PFSK-1 (cell line): ENCODE measurements at regions not wholly inside any gene's neighbourhood (a gene's known extent, or its start where the extent isn't known, plus 50 kb on each side); places are given as distances from the start of the nearest gene placed in this dataset.

Experiments
- FOXP2 ChIP-seq: optimal IDR thresholded peaks from 2 replicates; pipeline ENCODE3; 2011; ENCODE audit warnings: borderline replicate concordance, control low read depth, inconsistent platforms; ENCODE audit not compliant: insufficient read depth; ENCODE audit errors: extremely low read length, extremely low read depth
- POLR2AphosphoS5 ChIP-seq: IDR thresholded peaks from 2 replicates; pipeline ENCODE4 v1.6.1; 2012; ENCODE audit warnings: low read depth, mild to moderate bottlenecking, control low read depth, low read length, moderate library complexity
- REST ChIP-seq, 2 experiments: IDR thresholded peaks; 2 replicates each; pipeline versions ENCODE4 v1.6.1 to v1.8.0; 2011 to 2012; ENCODE audit warnings: low read depth in 2 of 2, low read length in 2 of 2, control low read depth in 1 of 2, inconsistent platforms in 1 of 2, mild to moderate bottlenecking in 1 of 2, moderate library complexity in 1 of 2; ENCODE audit not compliant: insufficient read depth in 1 of 2
- SIN3A ChIP-seq: IDR thresholded peaks from 2 replicates; pipeline ENCODE4 v1.6.1; 2012; ENCODE audit warnings: mild to moderate bottlenecking, low read length, moderate library complexity, borderline replicate concordance; ENCODE audit not compliant: insufficient read depth
- TAF1 ChIP-seq: IDR thresholded peaks from 2 replicates; pipeline ENCODE4 v1.6.1; 2012; ENCODE audit warnings: low read length, control low read depth, borderline replicate concordance; ENCODE audit not compliant: insufficient read depth

DNA sequence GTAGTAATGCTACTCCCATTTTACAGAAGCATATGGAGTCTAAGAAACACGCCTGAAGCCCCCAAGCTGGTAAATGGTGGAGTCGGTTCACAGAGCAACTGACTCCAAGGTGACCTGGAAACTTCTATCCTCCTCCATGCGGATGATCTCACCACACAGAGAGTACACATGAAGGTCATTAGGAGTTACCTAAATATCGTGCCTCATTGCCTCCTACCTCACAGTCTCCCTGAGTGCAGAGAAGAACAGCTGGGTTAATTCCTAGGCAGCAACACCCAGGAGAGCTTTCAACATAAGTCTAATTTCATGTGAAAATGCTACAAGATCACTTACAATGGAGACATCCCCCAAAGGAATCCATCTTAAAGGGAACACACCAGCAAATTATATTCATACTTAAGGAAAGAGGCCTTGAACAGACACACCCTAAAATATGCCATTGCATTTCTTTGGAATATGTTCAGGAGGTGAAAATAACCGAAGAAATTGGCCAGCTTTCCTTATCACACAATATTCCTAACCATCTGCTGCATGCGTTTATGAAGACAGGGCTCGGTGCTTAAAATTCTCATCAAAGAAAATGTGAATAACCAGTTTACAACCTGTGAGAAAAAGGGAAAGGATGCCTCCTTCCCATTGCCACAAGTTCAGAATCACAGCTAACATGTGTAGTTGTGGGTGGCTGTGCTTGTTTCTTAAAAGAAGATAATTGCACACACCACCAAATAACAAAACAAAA, 203.6 kb upstream of the NBEA start:
- no peak for TF ChIP-seq POLR2AphosphoS5
- TF ChIP-seq SIN3A, result no peak
- no peak for TF ChIP-seq FOXP2
- no peak for TF ChIP-seq TAF1
- TF ChIP-seq REST (IDR thresholded peaks at IDR 0.05; ENCODE audit: insufficient read depth in 1 of 2, low read depth in 2 of 2, low read length in 2 of 2), result no peak

DNA sequence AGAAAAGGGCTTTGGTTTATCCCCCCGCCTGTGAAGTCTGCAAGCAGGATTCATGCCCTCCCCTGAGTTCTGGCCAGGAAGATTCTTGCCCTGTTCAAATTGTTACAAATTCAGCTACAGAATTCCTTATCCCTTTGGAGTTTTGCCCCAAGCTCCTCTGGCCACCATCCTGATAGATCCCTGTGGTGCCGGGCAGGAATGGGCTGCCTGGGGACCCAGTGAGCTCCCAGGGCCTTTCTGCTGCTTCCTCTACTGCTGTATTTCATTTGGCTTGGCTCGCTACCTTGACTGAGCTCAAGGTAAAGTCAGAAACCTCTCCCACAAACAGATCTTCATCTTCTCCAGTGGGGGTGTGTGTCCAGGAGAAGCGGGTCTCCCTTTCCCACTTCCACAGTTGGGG, 194.6 kb upstream of the NBEA start:
- TF ChIP-seq REST (IDR thresholded peaks at IDR 0.05; ENCODE audit: insufficient read depth in 1 of 2, low read depth in 2 of 2, low read length in 2 of 2) (no peak), TAF1 (no peak)

GRCh38 chr13:34748073-34748472, 194.0 kb upstream of the NBEA start:
- TF ChIP-seq SIN3A (no peak), REST (IDR thresholded peaks at IDR 0.05; ENCODE audit: insufficient read depth in 1 of 2, low read depth in 2 of 2, low read length in 2 of 2) (peak in 1 of 2 experiments; percentile 25; a peak in 1 of 4 replicates)

GRCh38 chr13:34748596-34748995, 193.5 kb upstream of the NBEA start:
- TF ChIP-seq POLR2AphosphoS5 (no peak), FOXP2 (no peak), SIN3A (no peak), TAF1 (no peak), REST (IDR thresholded peaks at IDR 0.05; ENCODE audit: insufficient read depth in 1 of 2, low read depth in 2 of 2, low read length in 2 of 2) (no peak)

GRCh38 chr13:34749046-34749445, 193.0 kb upstream of the NBEA start:
- no peak for TF ChIP-seq POLR2AphosphoS5
